OCI-M2 (cell line): ENCODE measurements at regions not wholly inside any gene's neighbourhood (a gene's known extent, or its start where the extent isn't known, plus 50 kb on each side); places are given as distances from the start of the nearest gene placed in this dataset.
"Not testable (repeated sequence)": the region's sequence is repeated elsewhere in the genome, so short reads cannot be mapped to it uniquely, and the experiment has no call there.

Experiments used
- DNase-seq: peaks from one replicate; lab custom pipeline; 2025; ENCODE audit not compliant: unreplicated experiment; lab: John Stamatoyannopoulos, UW

GRCh38 chr4:166153548-166153947 is 280.5 kb downstream of the TLL1 start:
- DNase-seq = no peak

- DNase-seq = no peak
These were observed 289.3 kb downstream of the TLL1 start for GRCh38 chr4:166162327-166162726.

- DNase-seq = peak; percentile 45
These were observed 292.9 kb downstream of the TLL1 start for GRCh38 chr4:166165829-166166420.

GRCh38 chr4:166169111-166169510 is 296.1 kb downstream of the TLL1 start:
- DNase-seq = no peak

GRCh38 chr4:166172619-166173018 is 299.6 kb downstream of the TLL1 start:
- no peak for DNase-seq

- DNase-seq = no peak
These were observed 301.9 kb downstream of the TLL1 start for GRCh38 chr4:166174717-166175490.

- no peak for DNase-seq
These were observed 309.1 kb downstream of the TLL1 start for GRCh38 chr4:166182145-166182544.

- DNase-seq = no peak
These were observed 322.1 kb downstream of the TLL1 start for GRCh38 chr4:166195101-166195500.

- no peak for DNase-seq
These were observed 324.1 kb downstream of the TLL1 start for GRCh38 chr4:166197166-166197565.

GRCh38 chr4:166198041-166198440 is 325.0 kb downstream of the TLL1 start:
- no peak for DNase-seq

GRCh38 chr4:166198516-166199310 is 325.7 kb downstream of the TLL1 start:
- no peak for DNase-seq

- DNase-seq = no peak
These were observed 330.0 kb downstream of the TLL1 start for GRCh38 chr4:166202991-166203390.

- not testable (repeated sequence) for DNase-seq
These were observed 339.3 kb downstream of the TLL1 start for GRCh38 chr4:166212326-166212725.

GRCh38 chr4:166222271-166222670 is 349.2 kb downstream of the TLL1 start:
- DNase-seq = no peak

GRCh38 chr4:166228112-166228511 is 355.1 kb downstream of the TLL1 start:
- no peak for DNase-seq

- no peak for DNase-seq
These were observed 356.8 kb downstream of the TLL1 start for GRCh38 chr4:166229799-166230198.

GRCh38 chr4:166230841-166231240 is 357.8 kb downstream of the TLL1 start:
- no peak for DNase-seq

GRCh38 chr4:166239354-166239753 is 366.3 kb downstream of the TLL1 start:
- DNase-seq = no peak

GRCh38 chr4:166252487-166253402 is 379.7 kb downstream of the TLL1 start:
- DNase-seq = no peak

GRCh38 chr4:166257276-166257675 is 384.2 kb downstream of the TLL1 start:
- DNase-seq = no peak

GRCh38 chr4:166257891-166258290 is 384.9 kb downstream of the TLL1 start:
- no peak for DNase-seq
